ENCODE measurements at regions not wholly inside any gene's neighbourhood (a gene's known extent, or its start where the extent isn't known, plus 50 kb on each side); places are given as distances from the start of the nearest gene placed in this dataset.

DNA sequence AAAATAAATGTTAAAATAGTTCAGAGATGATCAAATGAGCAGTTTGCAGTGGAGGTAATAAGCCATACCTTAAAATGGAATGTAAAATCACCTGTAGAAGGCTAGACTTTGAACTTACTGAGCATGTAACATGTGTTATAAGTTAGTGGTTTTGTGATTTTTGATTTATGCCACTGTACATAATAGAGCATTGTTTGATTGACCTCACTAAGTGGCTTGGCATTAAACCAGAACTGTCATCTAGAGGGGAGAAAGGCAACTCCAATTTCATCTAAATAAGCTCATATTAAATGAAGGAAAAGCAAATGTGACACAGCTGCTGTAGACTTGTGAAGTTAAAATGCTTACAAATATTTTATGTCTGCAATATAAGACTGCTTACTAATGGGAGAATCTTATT, 387.9 kb downstream of the ZIC1 start:
- H3K9me3 ChIP-seq = no peaks in the 10 kb centered on the region
- intact Hi-C loops (cut with DNase I; ENCODE audit: low total_unique reads) = no loop called here
- DNase-seq (ENCODE audit: low spot score in 2 of 2) = no peak
- no peaks in the 10 kb centered on the region for H3K36me3 ChIP-seq
- no peak overlapping the region for H3K4me3 ChIP-seq
- TF ChIP-seq CTCF (IDR thresholded peaks at IDR 0.05) = no peak
- TF ChIP-seq POLR2AphosphoS5 (IDR thresholded peaks at IDR 0.05) = no peak
- TF ChIP-seq POLR2A (IDR thresholded peaks at IDR 0.05) = no peak
- no peaks in the 10 kb centered on the region for H3K27me3 ChIP-seq
- H3K27ac ChIP-seq = no peak overlapping the region
- H3K4me1 ChIP-seq = no peaks in the 10 kb centered on the region

DNA sequence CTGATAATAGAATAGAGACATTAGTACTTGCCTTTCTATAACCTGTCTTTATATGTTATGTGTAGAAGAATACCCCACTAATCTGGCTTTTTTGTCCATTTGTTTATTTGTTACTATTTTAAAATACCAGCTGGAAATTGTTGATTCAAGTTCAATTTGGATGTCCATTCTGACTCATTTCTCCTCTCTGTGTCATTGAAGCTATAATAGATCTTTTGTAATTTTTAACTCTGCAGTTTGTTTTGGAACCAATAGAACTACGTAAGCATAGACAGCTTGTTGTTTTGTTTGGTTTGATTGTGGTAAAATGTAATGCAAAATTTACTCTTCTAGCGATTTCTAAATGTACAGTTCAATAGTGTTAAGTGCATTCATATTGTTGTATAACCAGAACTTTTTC, 390.4 kb downstream of the ZIC1 start:
- TF ChIP-seq CTCF (IDR thresholded peaks at IDR 0.05) (no peak), POLR2A (IDR thresholded peaks at IDR 0.05) (no peak), POLR2AphosphoS5 (IDR thresholded peaks at IDR 0.05) (no peak)
- Histone ChIP-seq H3K4me3 (no peak overlapping the region), H3K36me3 (no peaks in the 10 kb centered on the region), H3K27me3 (no peaks in the 10 kb centered on the region), H3K4me1 (no peaks in the 10 kb centered on the region), H3K9me3 (no peaks in the 10 kb centered on the region), H3K27ac (no peak overlapping the region)
- DNase-seq (ENCODE audit: low spot score in 2 of 2) = no peak
- intact Hi-C loops (cut with DNase I; ENCODE audit: low total_unique reads) = no loop called here

GRCh38 chr3:147807776-147808175, 398.6 kb downstream of the ZIC1 start:
- Histone ChIP-seq H3K9me3 (no peaks in the 10 kb centered on the region), H3K27ac (no peak overlapping the region), H3K27me3 (no peaks in the 10 kb centered on the region), H3K36me3 (no peaks in the 10 kb centered on the region), H3K4me3 (no peak overlapping the region), H3K4me1 (no peaks in the 10 kb centered on the region)
- TF ChIP-seq CTCF (IDR thresholded peaks at IDR 0.05) = no peak
- no peak for TF ChIP-seq POLR2A (IDR thresholded peaks at IDR 0.05)
- TF ChIP-seq POLR2AphosphoS5 (IDR thresholded peaks at IDR 0.05) = no peak
- intact Hi-C loops (cut with DNase I; ENCODE audit: low total_unique reads) = loop anchor here (10.0 kb wide), 1 partner anchor 1783 kb away; no protein-coding TSS in a partner anchor
- DNase-seq (ENCODE audit: low spot score in 2 of 2) = no peak

DNA sequence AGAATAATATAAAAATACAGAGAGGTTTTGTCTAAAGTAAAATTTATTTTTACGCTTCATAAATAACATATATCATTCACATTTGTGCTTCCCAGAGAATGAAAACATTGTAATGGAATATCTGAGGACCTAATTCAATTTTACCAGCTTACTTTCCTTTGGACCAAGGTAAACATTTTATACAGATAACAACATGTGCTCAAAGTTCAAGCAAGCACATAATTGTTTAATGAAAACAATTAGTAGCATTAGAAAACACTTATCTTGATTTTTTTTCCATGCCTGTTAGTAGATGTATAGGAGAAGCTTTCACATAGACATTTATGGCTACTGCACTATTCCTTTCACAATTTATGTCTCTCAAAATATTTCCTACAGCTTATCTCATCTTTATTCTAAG, 400.0 kb downstream of the ZIC1 start:
- no peak overlapping the region for H3K27ac ChIP-seq
- H3K36me3 ChIP-seq = no peaks in the 10 kb centered on the region
- no peak for DNase-seq (ENCODE audit: low spot score in 2 of 2)
- intact Hi-C loops (cut with DNase I; ENCODE audit: low total_unique reads) = loop anchor here (10.0 kb wide), 1 partner anchor 1784 kb away; no protein-coding TSS in a partner anchor
- H3K4me1 ChIP-seq = no peaks in the 10 kb centered on the region
- H3K27me3 ChIP-seq = no peaks in the 10 kb centered on the region
- H3K9me3 ChIP-seq = no peaks in the 10 kb centered on the region
- H3K4me3 ChIP-seq = no peak overlapping the region
- TF ChIP-seq POLR2AphosphoS5 (IDR thresholded peaks at IDR 0.05) = no peak
- no peak for TF ChIP-seq POLR2A (IDR thresholded peaks at IDR 0.05)
- TF ChIP-seq CTCF (IDR thresholded peaks at IDR 0.05) = no peak

DNA sequence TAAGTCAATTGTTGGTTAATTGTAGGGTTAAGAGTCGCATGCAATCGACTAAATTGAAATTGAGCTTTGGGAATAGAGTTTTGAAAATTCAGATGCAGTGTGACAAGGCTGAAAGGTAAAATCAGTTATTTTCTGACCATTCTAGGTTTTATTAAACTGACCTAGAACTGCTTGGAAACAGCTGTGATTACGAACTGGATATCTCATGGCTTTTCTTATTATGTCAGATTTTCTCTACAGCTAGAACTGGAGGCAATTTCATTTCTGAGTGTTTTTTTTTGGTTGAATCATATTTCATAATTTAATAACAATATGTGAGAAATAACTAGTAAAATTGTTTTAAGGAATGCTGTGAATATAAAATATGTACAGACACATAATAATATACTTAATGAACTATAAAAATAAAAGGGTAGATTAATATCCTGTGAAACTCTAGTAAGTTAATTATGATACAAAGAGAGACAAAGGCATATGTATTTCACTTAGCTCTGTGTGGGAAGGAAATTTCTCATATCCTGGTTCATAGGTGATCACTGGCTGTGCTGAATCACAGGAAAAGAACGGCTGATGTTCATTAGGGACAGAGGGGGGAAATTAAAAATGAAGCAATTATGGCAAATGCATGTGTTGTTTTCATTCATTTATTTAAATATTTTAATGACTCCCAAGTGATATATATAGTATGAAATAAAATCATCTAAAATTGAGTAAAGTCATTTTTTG, 403.2 kb downstream of the ZIC1 start:
- Histone ChIP-seq H3K27ac (no peak overlapping the region), H3K4me3 (no peak overlapping the region), H3K9me3 (no peaks in the 10 kb centered on the region), H3K36me3 (no peaks in the 10 kb centered on the region), H3K4me1 (no peaks in the 10 kb centered on the region), H3K27me3 (no peaks in the 10 kb centered on the region)
- intact Hi-C loops (cut with DNase I; ENCODE audit: low total_unique reads) = no loop called here
- TF ChIP-seq POLR2AphosphoS5 (IDR thresholded peaks at IDR 0.05) (no peak), CTCF (IDR thresholded peaks at IDR 0.05) (no peak), POLR2A (IDR thresholded peaks at IDR 0.05) (no peak)
- DNase-seq (ENCODE audit: low spot score in 2 of 2) = no peak

All from breast epithelium (tissue), 4 donors.